ENCODE measurements at regions not wholly inside any gene's neighbourhood (a gene's known extent, or its start where the extent isn't known, plus 50 kb on each side); places are given as distances from the start of the nearest gene placed in this dataset.
"Not testable (repeated sequence)": the region's sequence is repeated elsewhere in the genome, so short reads cannot be mapped to it uniquely, and the experiment has no call there.

DNA sequence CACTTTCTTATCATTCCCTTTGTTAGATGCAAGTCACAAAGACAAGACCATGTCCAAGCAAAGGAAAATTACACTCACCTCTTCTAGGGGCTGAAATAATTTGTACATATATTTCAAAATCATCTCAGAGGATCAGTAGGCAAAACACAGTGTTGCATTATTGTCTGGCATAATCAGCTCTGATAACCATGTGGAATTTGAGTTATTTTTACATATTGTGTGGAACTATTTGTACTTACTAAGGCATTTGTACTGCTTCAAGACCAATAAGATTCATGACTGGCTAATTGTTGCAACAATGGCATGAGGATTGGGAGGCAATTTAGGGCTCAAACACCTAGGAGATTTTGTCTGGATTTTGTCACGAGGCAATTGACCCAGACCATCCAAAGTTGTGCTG is 1716.4 kb downstream of the BRINP3 start:
- DNase-seq (ENCODE audit: low spot score), result no peak

DNA sequence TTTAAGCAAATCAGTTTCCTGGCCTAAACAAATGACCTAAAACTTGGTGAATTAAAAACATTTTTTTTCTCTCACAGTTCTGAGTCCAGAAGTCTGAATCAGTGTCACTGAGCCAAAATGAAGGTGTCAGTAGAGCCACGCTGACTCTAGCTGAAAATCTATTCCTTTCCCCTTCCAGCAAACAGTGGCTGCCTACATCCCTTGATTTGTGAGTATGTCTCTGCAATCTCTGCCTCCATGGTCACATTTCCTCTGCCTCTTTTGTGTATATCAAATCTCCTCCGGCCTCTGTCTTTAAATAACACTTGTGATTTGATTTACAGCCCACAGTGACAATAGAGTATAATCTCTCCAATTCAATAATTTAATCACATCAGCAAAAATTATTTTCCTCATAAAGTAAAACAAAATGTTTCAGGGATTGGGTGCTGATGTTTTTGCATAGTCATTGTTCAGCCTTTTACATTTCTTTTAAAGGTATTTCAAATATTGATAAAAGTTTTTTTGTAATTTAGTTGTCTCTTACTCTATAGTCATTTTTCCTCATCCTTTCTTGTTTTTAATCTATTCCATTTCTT is 1715.4 kb downstream of the BRINP3 start:
- DNase-seq (ENCODE audit: low spot score), result no peak

DNA sequence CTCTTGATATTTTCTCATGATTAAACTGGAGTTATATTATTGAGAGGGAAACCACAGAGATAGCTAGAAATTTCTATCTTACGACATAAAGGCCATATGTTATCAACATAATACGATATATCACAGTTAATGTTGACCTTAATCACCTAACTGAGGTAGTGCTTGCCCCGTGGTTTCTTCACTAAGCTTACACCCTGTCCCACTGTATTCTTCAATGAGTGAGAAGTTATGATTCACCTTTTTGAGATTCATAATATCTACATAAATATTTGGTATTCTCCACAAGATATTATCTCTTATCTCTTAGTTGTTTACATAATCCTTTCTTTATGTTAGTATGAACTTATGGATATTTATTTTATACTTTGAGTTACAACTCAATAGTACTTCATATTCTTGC is 1714.1 kb downstream of the BRINP3 start:
- no peak for DNase-seq (ENCODE audit: low spot score)

DNA sequence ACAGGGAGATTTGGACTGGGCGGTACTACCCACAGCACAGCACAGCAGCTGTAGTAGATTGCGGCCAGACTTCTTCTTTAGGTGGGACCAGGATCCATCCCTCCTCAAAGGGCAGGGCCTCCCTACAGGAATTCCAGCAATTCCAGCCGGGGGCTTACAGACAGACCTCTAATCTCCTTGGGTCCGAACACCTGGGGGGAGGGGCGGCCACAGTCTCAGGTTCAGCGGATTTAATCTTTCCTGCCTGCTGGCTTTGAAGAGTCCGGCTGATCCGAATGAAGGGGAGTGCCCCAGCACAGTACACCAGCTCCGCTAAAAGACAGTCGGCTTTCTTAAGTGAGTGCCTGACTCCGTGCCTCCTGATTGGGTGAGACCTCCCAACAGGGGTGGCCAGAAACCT is 1708.5 kb downstream of the BRINP3 start:
- no peak for DNase-seq (ENCODE audit: low spot score)

DNA sequence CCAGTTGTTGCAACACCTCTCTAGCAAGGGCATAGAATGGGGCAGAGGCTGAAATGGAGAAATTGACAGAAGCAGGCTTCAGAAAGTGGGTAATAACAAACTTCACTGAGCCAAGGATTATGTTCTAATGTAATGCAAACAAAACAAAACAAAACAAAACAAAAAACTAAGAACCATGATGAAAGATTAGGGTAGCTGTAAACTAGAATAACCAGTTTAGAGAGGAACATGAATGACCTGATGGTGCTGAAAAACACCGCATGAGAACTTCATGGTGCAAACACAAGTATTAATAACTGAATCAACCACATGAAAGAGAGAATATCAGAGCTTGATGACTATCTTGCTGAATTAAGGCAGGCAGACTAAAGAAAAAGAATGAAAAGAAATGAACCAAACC is 1707.7 kb downstream of the BRINP3 start:
- DNase-seq (ENCODE audit: low spot score), result no peak

DNA sequence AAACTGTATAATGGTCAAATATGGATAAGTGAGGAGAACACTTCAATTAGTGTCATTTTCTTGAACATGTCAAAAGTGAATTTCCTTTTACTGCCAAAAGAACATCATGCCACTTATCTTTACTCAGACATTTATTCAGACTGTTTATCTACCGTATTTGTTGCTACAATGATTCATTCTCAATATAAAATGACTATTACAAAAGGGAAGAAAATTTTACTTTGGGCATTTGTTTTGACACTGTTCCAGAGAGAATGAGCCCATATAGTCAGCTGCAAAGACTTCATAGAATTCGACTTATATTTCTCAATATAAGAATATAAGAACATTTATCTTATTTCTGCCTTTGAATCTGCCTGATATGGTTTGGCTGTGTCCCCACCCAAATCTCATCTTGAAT is 1699.1 kb downstream of the BRINP3 start:
- DNase-seq (ENCODE audit: low spot score), result no peak

DNA sequence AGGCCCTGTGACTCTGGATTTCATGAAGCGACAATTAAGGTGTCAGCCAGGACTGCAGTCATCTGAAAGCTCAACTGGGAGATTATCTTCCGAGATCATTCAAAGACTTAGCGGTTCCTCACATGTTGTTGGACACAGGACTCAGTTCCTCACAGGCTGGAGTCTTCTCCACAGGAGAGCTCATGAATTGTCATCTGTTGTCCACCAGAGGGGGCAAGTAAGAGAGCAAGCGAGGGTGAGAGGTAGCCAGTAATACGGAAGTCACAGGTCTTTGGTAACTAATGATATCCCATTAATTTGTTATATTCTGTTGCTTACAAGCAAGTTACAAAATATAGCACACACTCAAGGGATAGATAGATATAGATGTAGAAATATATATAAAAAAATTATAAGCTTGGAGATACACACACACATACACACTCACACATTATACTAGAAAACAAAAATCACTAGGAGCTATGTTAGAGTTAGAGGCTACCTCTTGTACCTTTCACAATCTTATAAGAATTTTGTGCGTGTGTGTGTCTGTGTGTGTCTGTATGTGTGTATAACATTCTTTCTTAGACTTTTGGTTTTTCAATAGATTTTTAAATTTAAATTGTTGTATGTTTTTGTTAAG is 1695.3 kb downstream of the BRINP3 start:
- no peak for DNase-seq (ENCODE audit: low spot score)

DNA sequence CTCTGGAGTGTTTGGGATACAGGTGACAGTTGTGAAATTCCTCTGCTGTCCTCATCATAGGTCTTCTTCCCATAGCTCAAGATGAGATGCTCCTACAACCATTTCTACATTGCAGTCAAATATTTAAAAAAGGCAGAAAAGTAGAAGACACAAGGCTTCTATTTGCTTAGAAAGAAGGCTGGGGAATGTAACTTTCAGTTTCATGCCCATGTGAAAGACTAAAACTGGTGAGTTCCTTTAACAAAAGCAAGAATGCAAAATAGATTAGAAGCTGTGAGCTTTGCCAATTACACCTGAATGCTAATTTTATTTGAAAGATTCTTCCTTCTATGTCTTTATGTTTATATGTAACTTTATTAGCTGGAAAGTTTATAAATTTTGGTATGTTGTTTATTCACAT is 1682.7 kb downstream of the BRINP3 start:
- DNase-seq (ENCODE audit: low spot score), result no peak

DNA sequence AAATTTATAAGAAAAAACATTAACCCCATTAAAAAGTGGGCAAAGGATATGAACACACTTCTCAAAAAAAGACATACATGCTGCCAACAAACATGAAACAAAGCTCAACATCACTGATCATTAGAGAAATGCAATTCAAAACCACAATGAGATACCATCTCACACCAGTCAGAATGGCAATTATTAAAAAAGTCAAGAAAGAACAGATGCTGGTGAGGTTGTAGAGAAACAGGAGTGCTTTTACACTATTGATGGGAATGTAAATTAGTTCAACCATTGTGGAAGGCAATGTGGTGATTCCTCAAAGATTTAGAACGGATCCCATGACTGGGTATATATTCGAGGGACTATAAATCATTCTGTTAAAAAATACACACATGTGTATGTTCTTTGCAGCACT is 1665.5 kb downstream of the BRINP3 start:
- DNase-seq (ENCODE audit: low spot score), result not testable (repeated sequence)

DNA sequence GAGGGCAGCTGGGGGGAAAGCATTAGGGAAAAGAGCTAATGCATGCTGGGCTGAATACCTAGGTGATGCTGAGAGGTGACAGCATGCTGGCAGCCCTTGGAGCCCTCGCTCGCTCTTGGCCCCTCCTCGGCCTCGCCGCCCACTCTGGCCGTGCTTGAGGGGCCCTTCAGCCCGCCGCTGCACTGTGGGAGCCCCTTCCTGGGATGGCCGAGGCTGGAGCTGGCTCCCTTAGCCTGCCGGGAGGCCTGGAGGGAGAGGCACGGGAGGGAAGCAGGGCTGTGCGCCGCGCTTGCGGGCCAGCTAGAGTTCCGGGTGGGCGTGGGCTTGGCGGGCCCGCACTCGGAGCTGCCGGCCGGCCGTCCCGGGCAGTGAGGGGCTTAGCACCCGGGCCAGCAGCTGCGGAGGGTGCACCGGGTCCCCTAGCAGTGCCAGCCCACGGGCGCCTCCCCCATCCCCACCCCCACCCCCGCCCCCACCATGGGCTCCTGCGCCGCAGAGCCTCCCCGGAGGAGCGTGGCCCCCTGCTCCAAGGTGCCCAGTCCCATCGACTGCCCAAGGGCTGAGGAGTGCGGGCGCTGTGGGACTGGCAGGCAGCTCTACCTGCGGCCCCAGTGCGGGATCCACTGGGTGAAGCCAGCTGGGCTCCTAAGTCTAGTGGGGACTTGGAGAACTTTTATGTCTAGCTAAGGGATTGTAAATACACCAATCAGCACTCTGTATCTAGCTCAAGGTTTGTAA is 1664.7 kb downstream of the BRINP3 start:
- DNase-seq (ENCODE audit: low spot score), result not testable (repeated sequence)

DNA sequence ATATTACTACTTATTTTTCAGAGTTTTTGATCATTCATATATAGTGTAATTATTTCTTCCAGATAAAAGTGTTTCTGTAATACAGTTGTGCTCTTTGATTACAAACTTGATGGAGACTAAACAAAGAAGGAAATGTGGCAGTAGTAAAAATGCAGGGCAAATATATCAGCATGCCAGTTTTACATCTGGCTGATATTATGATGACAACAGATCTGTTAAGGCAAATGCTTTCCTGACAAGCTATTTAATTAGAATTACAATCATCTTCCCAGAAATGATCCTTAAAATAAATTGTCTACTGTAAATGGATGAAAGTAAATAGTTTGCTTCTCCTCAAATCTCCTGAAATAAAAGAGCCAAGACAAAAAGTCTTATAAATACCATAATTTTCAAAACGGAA is 1659.8 kb downstream of the BRINP3 start:
- no peak for DNase-seq (ENCODE audit: low spot score)

DNA sequence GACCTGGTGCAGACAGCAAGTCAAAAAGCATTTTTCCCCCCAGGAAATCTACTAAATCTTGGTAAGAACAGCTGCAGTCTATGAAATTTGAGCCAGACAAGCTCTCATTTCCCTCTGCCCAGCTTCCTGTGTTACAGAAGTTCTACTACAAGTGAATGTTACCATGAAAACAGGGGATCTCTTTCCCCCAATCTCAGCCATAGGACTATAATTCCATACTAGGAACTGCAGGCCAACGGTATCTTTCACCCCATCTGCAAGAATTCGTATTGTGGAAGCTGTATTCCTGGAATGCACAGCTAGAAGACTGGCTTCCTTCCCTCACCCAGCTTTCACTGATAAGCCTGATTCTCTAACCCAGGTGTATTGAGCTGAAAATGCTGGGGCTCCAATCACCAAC is 1655.4 kb downstream of the BRINP3 start:
- no peak for DNase-seq (ENCODE audit: low spot score)

DNA sequence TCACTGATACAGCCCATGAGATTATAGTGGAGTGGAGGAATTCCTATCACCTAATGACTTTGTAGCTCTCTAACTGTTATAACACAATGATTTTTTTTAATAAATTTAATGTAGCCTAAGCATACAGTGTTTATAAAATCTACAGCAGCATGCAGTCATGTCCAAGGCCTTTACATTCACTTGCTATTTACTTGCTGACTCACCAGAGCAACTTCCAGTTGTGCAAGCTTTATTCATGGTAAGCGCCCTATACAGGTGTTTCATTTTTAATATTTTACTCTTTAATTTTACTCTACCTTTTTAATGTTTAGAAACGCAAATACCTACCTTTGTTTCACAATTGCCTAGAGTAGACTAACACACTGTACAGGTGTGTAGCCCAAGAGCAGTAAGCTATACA is 1652.2 kb downstream of the BRINP3 start:
- DNase-seq (ENCODE audit: low spot score), result no peak

DNA sequence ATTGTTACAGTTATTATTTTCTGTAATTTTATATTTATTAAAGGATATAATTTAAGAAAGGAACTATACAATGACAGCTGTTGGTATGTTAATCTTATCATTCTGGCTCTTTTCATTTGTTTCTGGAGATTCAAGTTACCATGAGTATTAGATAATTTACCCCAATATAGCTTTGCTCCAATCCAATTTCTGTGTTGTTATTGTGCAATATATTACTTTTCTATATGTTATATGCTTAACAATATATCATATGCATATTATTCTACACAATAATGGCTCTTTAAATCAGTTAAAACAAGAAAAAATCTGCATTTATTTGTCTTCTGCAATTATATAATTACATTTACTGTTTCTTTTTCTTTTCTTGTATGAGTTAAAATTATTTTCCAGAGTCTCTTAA is 1650.9 kb downstream of the BRINP3 start:
- no peak for DNase-seq (ENCODE audit: low spot score)

DNA sequence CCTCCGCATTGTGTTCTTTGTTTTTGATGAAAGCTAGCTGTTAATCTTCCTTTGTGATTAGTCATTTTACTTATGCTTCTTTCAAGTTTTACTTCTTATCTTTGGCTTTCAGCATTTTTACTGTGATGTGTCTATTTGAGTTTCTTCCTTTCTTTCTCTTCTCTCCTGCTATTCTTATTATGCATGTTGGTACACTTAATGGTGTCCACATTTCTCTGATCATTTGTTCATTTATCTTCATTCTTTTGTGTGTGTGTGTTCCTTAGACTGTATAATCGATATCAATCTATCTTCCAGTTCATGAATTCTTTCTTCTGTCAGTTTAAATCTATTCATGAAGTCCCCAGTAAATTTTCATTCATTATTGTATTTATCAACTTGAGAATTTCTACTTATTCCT is 1650.3 kb downstream of the BRINP3 start:
- DNase-seq (ENCODE audit: low spot score), result no peak

DNA sequence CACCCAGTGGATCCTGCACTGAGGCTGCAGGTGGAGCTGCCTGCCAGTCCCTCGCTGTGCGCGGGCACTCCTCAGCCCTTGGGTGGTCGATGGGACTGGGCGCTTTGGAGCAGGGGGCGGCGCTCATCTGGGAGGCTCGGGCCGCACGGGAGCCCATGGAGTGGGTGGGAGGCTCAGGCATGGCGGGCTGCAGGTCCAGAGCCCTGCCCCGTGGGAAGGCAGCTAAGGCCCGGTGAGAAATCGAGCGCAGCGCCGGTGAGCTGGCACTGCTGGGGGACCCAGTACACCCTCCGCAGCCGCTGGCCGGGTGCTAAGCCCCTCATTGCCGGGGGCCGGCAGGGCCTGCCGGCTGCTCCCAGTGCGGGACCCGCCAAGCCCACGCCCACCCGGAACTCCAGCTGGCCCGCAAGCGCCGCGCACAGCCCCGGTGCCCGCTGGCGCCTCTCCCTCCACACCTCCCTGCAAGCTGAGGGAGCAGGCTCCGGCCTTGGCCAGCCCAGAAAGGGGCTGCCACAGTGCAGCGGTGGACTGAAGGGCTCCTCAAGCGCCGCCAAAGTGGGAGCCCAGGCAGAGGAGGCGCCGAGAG is 1636.5 kb downstream of the BRINP3 start:
- DNase-seq (ENCODE audit: low spot score), result not testable (repeated sequence)

DNA sequence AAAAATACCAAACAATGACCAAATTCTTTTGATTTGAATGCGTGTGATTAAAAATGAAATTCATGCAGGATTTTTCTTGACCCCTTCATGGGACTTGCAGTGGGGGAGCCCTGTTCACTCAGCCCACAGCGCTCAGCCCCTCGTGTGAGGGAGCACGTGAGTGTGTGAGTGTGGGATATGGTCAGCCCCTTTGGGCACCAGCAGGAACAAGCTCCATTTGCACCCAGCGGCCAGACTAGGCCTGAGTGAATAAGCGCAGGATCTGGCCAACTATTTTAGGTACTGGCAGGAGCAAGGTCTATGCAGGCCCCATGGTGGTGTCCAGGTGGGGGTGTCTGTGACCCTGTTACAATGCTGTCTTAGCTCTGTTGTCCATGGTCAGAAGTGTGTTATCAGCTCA is 1631.2 kb downstream of the BRINP3 start:
- no peak for DNase-seq (ENCODE audit: low spot score)

DNA sequence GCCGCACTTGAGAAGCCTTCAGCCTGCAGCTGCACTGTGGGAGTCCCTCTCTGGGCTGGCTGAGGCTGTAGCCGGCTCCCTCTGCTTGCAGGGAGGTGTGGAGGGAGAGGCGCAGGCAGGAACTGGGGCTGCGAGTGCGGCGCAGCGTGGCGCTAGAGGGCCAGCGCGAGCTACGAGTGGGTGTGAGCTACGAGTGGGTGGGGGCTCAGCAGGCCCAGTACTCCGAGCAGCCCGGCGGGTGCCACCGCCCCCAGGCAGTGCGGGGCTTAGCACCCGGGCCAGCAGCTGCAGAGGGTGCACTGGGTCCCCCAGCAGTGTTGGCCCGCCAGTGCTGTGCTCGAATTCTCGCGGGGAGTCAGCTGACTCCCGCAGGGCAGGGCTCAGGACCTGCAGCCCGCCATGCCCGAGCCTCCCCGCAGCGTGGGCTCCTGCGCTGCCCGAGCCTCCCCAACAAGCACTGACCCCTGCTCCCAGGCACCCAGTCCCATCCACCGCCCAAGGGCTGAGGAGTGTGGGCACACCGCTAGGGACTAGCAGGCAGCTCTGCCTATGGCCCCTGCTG is 1620.1 kb downstream of the BRINP3 start:
- DNase-seq (ENCODE audit: low spot score), result no peak

DNA sequence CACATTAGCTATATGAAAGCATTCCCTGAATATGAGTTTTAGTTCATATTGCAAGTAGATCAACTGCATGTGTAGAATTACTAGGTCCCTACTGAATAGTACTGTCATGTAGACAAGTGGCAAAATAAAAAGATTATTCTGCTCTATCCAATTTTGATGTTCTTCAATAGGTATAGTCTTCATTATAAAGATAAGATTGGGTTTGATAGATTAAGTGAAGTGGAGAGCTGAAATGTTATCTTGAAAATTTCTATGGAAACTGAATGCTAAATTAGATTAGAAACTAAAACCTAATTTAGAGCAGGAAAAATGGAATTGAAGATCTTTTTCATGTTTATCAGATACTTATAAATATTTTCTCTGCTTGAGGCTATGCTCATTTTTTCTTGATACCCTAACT is 1610.0 kb downstream of the BRINP3 start:
- DNase-seq (ENCODE audit: low spot score), result no peak

DNA sequence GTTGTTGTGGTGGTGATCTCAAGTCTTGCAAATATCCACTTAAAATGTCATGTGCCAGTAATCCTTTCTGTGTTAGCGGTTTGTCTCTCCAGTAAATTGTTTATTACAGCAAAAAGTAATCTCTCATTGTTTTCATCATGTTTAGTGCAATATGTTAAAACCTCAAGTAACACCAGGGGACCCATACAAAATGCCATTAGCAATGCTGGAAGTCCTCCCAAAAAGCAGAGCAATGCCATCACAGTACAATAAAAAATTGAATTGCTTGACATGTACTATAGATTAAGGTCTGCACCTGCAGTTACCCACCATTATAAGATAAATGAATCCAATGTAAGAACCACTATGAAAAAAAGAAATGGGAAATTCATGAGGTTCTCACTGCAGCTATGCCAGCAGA is 1606.5 kb downstream of the BRINP3 start:
- DNase-seq (ENCODE audit: low spot score), result no peak

DNA sequence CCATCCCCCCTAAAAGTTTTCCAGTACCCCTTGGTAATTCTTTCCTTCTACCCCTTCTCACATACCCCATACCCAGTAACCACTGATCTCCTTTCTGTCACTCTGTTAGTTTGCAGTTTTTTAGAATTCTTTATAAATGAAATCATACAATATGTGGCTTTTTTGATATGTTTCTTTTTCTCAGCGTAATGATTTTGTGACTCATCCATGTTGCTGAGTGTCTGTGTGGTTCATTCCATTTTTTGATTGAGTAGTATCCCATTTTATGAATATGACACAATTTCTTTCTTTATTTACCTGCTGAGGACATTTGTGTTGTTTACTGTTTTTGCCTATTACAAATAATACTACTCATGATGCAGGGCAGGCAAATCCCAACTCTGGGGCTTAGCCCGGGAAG is 1605.3 kb downstream of the BRINP3 start:
- DNase-seq (ENCODE audit: low spot score), result no peak

DNA sequence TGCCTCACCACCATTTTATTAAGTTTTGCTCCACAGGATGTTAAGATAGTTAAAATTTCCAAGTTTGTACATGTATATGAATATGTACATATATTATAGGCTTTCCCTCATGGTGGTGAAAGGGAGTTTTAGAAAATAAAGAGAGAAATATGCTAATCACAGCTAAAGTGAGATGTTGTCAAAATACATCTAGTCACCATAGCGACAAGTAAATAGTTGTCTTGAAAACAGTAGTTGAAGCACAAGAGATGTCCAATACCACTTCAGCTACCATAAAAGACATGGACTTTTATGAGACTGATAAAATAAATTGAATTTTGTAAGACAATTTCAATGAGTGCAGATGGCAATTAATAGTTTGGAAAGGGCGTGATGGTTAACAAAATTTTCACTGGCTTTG is 1600.0 kb downstream of the BRINP3 start:
- DNase-seq (ENCODE audit: low spot score), result no peak

DNA sequence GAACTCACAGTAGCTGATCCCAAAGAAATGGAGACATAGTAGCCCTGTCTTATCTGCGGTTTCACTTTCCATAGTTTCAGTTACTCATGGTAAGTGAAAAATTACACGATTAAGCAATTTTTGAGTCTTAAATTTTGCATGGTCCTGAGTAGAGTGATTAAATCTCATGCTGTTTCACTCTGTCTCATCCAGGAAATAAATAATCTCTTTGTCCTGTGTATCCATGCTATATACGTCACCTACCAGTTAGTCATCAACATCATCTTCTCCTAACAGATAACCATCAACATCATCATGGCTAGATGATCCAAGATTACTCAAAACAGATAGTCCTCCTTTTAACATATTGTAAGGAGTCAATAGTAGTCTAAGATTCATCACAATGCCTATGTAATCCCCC is 1589.3 kb downstream of the BRINP3 start:
- no peak for DNase-seq (ENCODE audit: low spot score)
